ENCODE measurements at regions not wholly inside any gene's neighbourhood (a gene's known extent, or its start where the extent isn't known, plus 50 kb on each side); places are given as distances from the start of the nearest gene placed in this dataset.

GRCh38 chr6:104014163-104014959, 845.4 kb downstream of the HACE1 start:
- Histone ChIP-seq H3K9me3 (ENCODE audit: insufficient read depth, low read length) (no peaks in the 10 kb centered on the region), H3K27me3 (ENCODE audit: insufficient read depth, insufficient read length) (no peaks in the 10 kb centered on the region), H3K36me3 (ENCODE audit: insufficient read depth, insufficient read length, low read length) (no peaks in the 10 kb centered on the region), H3K4me1 (ENCODE audit: insufficient read depth, insufficient read length) (no peaks in the 10 kb centered on the region), H3K9ac (ENCODE audit: insufficient read length, low read depth) (no peak overlapping the region), H3K4me3 (ENCODE audit: insufficient read length, low read depth) (no peak overlapping the region)
- DNase-seq (ENCODE audit: low read depth, low spot score), result no peak
- TF ChIP-seq SUZ12 (IDR thresholded peaks at IDR 0.05; ENCODE audit: extremely low read depth, insufficient read depth, insufficient read length) (no peak), ZNF274 (IDR thresholded peaks at IDR 0.05; ENCODE audit: low read depth, low read length) (no peak), YY1 (IDR thresholded peaks at IDR 0.05; ENCODE audit: insufficient read depth, insufficient read length) (no peak)

- Histone ChIP-seq H3K9ac (ENCODE audit: insufficient read length, low read depth) (no peak overlapping the region), H3K4me3 (ENCODE audit: insufficient read length, low read depth) (no peak overlapping the region), H3K36me3 (ENCODE audit: insufficient read depth, insufficient read length, low read length) (no peaks in the 10 kb centered on the region), H3K4me1 (ENCODE audit: insufficient read depth, insufficient read length) (no peaks in the 10 kb centered on the region), H3K9me3 (ENCODE audit: insufficient read depth, low read length) (no peaks in the 10 kb centered on the region), H3K27me3 (ENCODE audit: insufficient read depth, insufficient read length) (no peaks in the 10 kb centered on the region)
- TF ChIP-seq YY1 (IDR thresholded peaks at IDR 0.05; ENCODE audit: insufficient read depth, insufficient read length), result no peak
- DNase-seq (ENCODE audit: low read depth, low spot score), result no peak
These were observed 846.3 kb downstream of the HACE1 start for GRCh38 chr6:104013312-104013971.

DNA sequence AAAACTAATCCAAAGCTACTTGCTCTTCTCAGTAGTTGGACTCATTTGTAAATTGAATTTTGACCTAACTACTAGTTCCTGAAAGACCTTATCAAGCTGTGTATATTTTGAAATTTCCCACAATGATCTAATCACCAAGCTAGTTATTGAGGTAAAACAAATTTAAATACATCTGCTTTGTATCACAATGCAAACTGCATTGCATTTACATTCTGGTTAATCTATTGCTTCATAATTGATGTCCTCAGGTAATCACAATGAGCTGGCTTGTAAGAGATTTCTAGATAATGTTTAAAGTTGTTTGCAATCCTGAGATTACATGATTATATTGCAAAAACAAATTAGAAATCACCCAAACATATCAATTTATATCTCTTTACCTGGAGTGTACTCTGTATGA, 848.8 kb downstream of the HACE1 start:
- Histone ChIP-seq H3K9ac (ENCODE audit: insufficient read length, low read depth) (no peak overlapping the region), H3K4me1 (ENCODE audit: insufficient read depth, insufficient read length) (no peaks in the 10 kb centered on the region), H3K36me3 (ENCODE audit: insufficient read depth, insufficient read length, low read length) (no peaks in the 10 kb centered on the region), H3K9me3 (ENCODE audit: insufficient read depth, low read length) (no peaks in the 10 kb centered on the region), H3K27me3 (ENCODE audit: insufficient read depth, insufficient read length) (no peaks in the 10 kb centered on the region), H3K4me3 (ENCODE audit: insufficient read length, low read depth) (no peak overlapping the region)
- DNase-seq (ENCODE audit: low read depth, low spot score), result no peak
- TF ChIP-seq SUZ12 (IDR thresholded peaks at IDR 0.05; ENCODE audit: extremely low read depth, insufficient read depth, insufficient read length), result no peak
- no peak for TF ChIP-seq YY1 (IDR thresholded peaks at IDR 0.05; ENCODE audit: insufficient read depth, insufficient read length)
- TF ChIP-seq ZNF274 (IDR thresholded peaks at IDR 0.05; ENCODE audit: low read depth, low read length), result no peak

- H3K9me3 ChIP-seq (ENCODE audit: insufficient read depth, low read length), result no peaks in the 10 kb centered on the region
- TF ChIP-seq YY1 (IDR thresholded peaks at IDR 0.05; ENCODE audit: insufficient read depth, insufficient read length), result no peak
- TF ChIP-seq SUZ12 (IDR thresholded peaks at IDR 0.05; ENCODE audit: extremely low read depth, insufficient read depth, insufficient read length), result no peak
- no peak for TF ChIP-seq ZNF274 (IDR thresholded peaks at IDR 0.05; ENCODE audit: low read depth, low read length)
- DNase-seq (ENCODE audit: low read depth, low spot score), result no peak
- H3K4me1 ChIP-seq (ENCODE audit: insufficient read depth, insufficient read length), result no peaks in the 10 kb centered on the region
- no peak overlapping the region for H3K9ac ChIP-seq (ENCODE audit: insufficient read length, low read depth)
- H3K4me3 ChIP-seq (ENCODE audit: insufficient read length, low read depth), result no peak overlapping the region
- no peaks in the 10 kb centered on the region for H3K36me3 ChIP-seq (ENCODE audit: insufficient read depth, insufficient read length, low read length)
- H3K27me3 ChIP-seq (ENCODE audit: insufficient read depth, insufficient read length), result no peaks in the 10 kb centered on the region
These were observed 855.8 kb downstream of the HACE1 start for GRCh38 chr6:104003803-104004516.

- H3K4me1 ChIP-seq (ENCODE audit: insufficient read depth, insufficient read length), result no peaks in the 10 kb centered on the region
- no peak overlapping the region for H3K9ac ChIP-seq (ENCODE audit: insufficient read length, low read depth)
- no peak overlapping the region for H3K4me3 ChIP-seq (ENCODE audit: insufficient read length, low read depth)
- no peaks in the 10 kb centered on the region for H3K9me3 ChIP-seq (ENCODE audit: insufficient read depth, low read length)
- H3K27me3 ChIP-seq (ENCODE audit: insufficient read depth, insufficient read length), result no peaks in the 10 kb centered on the region
- H3K36me3 ChIP-seq (ENCODE audit: insufficient read depth, insufficient read length, low read length), result no peaks in the 10 kb centered on the region
- TF ChIP-seq ZNF274 (IDR thresholded peaks at IDR 0.05; ENCODE audit: low read depth, low read length), result no peak
- TF ChIP-seq SUZ12 (IDR thresholded peaks at IDR 0.05; ENCODE audit: extremely low read depth, insufficient read depth, insufficient read length), result no peak
- no peak for DNase-seq (ENCODE audit: low read depth, low spot score)
These were observed 864.1 kb downstream of the HACE1 start for GRCh38 chr6:103995571-103995970.

- H3K27me3 ChIP-seq (ENCODE audit: insufficient read depth, insufficient read length), result no peaks in the 10 kb centered on the region
- no peak for DNase-seq (ENCODE audit: low read depth, low spot score)
- TF ChIP-seq ZNF274 (IDR thresholded peaks at IDR 0.05; ENCODE audit: low read depth, low read length) (no peak), YY1 (IDR thresholded peaks at IDR 0.05; ENCODE audit: insufficient read depth, insufficient read length) (no peak), SUZ12 (IDR thresholded peaks at IDR 0.05; ENCODE audit: extremely low read depth, insufficient read depth, insufficient read length) (no peak)
These were observed 875.9 kb downstream of the HACE1 start for GRCh38 chr6:103983860-103984259.

DNA sequence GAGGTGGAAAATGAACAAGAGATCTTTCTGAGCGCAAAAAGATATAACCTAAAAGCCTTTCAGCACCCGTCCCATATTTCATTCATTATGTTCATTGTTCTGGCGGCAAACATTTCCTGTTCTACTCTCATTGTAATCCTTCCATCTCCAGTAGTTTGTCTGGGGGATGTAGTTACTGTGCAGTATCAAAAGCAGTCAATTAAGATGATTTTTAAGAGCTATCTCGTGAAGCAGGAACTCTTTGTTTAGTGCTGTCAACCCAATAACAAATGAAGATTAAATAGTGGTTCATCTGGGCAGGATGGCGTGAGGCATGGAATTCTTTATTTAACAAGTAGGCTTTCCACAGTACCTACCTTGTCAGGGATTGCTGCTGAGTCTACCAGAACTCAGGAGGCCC, 876.7 kb downstream of the HACE1 start:
- Histone ChIP-seq H3K27me3 (ENCODE audit: insufficient read depth, insufficient read length) (no peaks in the 10 kb centered on the region), H3K4me3 (ENCODE audit: insufficient read length, low read depth) (no peak overlapping the region), H3K36me3 (ENCODE audit: insufficient read depth, insufficient read length, low read length) (no peaks in the 10 kb centered on the region), H3K9me3 (ENCODE audit: insufficient read depth, low read length) (no peaks in the 10 kb centered on the region), H3K9ac (ENCODE audit: insufficient read length, low read depth) (no peak overlapping the region), H3K4me1 (ENCODE audit: insufficient read depth, insufficient read length) (no peaks in the 10 kb centered on the region)
- TF ChIP-seq YY1 (IDR thresholded peaks at IDR 0.05; ENCODE audit: insufficient read depth, insufficient read length), result no peak
- TF ChIP-seq SUZ12 (IDR thresholded peaks at IDR 0.05; ENCODE audit: extremely low read depth, insufficient read depth, insufficient read length), result no peak
- TF ChIP-seq ZNF274 (IDR thresholded peaks at IDR 0.05; ENCODE audit: low read depth, low read length), result no peak
- DNase-seq (ENCODE audit: low read depth, low spot score), result no peak

More at GRCh38 chr6:103983860-103984259, 875.9 kb downstream of the HACE1 start:
- no peaks in the 10 kb centered on the region for H3K9me3 ChIP-seq (ENCODE audit: insufficient read depth, low read length)
- H3K36me3 ChIP-seq (ENCODE audit: insufficient read depth, insufficient read length, low read length), result no peaks in the 10 kb centered on the region
- H3K4me3 ChIP-seq (ENCODE audit: insufficient read length, low read depth), result no peak overlapping the region
- H3K4me1 ChIP-seq (ENCODE audit: insufficient read depth, insufficient read length), result no peaks in the 10 kb centered on the region
- H3K9ac ChIP-seq (ENCODE audit: insufficient read length, low read depth), result no peak overlapping the region
